Mucosa of descending colon (tissue), 3 donors: ENCODE measurements at regions not wholly inside any gene's neighbourhood (a gene's known extent, or its start where the extent isn't known, plus 50 kb on each side); places are given as distances from the start of the nearest gene placed in this dataset.

Source experiments
- ATAC-seq: fragments of 200-7000 bp; cut with Tn5 transposase; one replicate; pipeline ENCODE4 v1.9.1; 2020; ENCODE audit warnings: mild to moderate bottlenecking, moderate library complexity
- DNase-seq, 3 donors: peaks; one replicate each; pipeline ENCODE4 v3.0.0-alpha.2; 2020
- H3K36me3 ChIP-seq: fragments of 200-600 bp; one replicate; pipeline ENCODE4 v1.8.0; 2021; ENCODE audit warnings: low read depth, mild to moderate bottlenecking
- H3K4me1 ChIP-seq: fragments of 200-600 bp; one replicate; pipeline ENCODE4 v1.8.0; 2021; ENCODE audit warnings: low read depth, mild to moderate bottlenecking
- H3K4me3 ChIP-seq: fragments of 200-600 bp; one replicate; pipeline ENCODE4 v1.8.0; 2021; ENCODE audit warnings: mild to moderate bottlenecking
- H3K9me3 ChIP-seq: fragments of 200-600 bp; one replicate; pipeline ENCODE4 v1.8.0; 2021; ENCODE audit warnings: mild to moderate bottlenecking
- CTCF ChIP-seq: fragments of 200-600 bp; IDR thresholded peaks from one replicate; pipeline ENCODE4 v1.8.0; 2022; ENCODE audit warnings: antibody characterized with exemption, mild to moderate bottlenecking
- intact Hi-C, 2 donors: fragments of 100-400 bp; cut with DNase I in 1 of 2; cut with micrococcal nuclease in 1 of 2; formaldehyde crosslinking; loops; one replicate each; pipeline versions ENCODE4 v1.11.0 to v1.11.1; 2022; cut with DNase I, micrococcal nuclease
- donor health status: DM: no; HTN: no; CAD: no; lungs with moderate emphysema.
- donor health status: DM: no; HTN: no; CAD: no.
- donor health status: DM: no; HTN: yes; CAD: no.

- no peaks in the 10 kb centered on the region for H3K36me3 ChIP-seq
- H3K9me3 ChIP-seq, result peaks cover 57% of the 10 kb centered on the region
- DNase-seq, result no peak
- intact Hi-C loops, result no loop called here
- H3K4me1 ChIP-seq, result no peaks in the 10 kb centered on the region
- no peak for ATAC-seq
- TF ChIP-seq CTCF, result no peak
- no peak overlapping the region for H3K4me3 ChIP-seq
Observed at GRCh38 chr14:41973178-41973577, 366.5 kb downstream of the LRFN5 start.

GRCh38 chr14:41972531-41972930, 365.9 kb downstream of the LRFN5 start:
- Histone ChIP-seq H3K36me3 (no peaks in the 10 kb centered on the region), H3K4me3 (no peak overlapping the region), H3K4me1 (no peaks in the 10 kb centered on the region), H3K9me3 (peaks cover 57% of the 10 kb centered on the region)
- ATAC-seq, result no peak
- DNase-seq, result no peak
- no peak for TF ChIP-seq CTCF
- intact Hi-C loops, result no loop called here

- H3K9me3 ChIP-seq, result peaks cover 14% of the 10 kb centered on the region
- intact Hi-C loops, result no loop called here
- ATAC-seq, result no peak
- no peak overlapping the region for H3K4me3 ChIP-seq
- no peak for TF ChIP-seq CTCF
- no peaks in the 10 kb centered on the region for H3K36me3 ChIP-seq
- no peaks in the 10 kb centered on the region for H3K4me1 ChIP-seq
- DNase-seq, result no peak
Observed at GRCh38 chr14:41960281-41960680, 353.6 kb downstream of the LRFN5 start.

- peaks cover 9% of the 10 kb centered on the region for H3K9me3 ChIP-seq
- intact Hi-C loops, result no loop called here
- TF ChIP-seq CTCF, result no peak
- no peaks in the 10 kb centered on the region for H3K36me3 ChIP-seq
- H3K4me3 ChIP-seq, result no peak overlapping the region
- ATAC-seq (no peak), DNase-seq (no peak)
- no peaks in the 10 kb centered on the region for H3K4me1 ChIP-seq
Observed at GRCh38 chr14:41957459-41957858, 350.8 kb downstream of the LRFN5 start.
